ENCODE measurements at regions not wholly inside any gene's neighbourhood (a gene's known extent, or its start where the extent isn't known, plus 50 kb on each side); places are given as distances from the start of the nearest gene placed in this dataset.
A peak's percentile ranks its signal among the peaks of the same experiment; 100 is the strongest.

DNA sequence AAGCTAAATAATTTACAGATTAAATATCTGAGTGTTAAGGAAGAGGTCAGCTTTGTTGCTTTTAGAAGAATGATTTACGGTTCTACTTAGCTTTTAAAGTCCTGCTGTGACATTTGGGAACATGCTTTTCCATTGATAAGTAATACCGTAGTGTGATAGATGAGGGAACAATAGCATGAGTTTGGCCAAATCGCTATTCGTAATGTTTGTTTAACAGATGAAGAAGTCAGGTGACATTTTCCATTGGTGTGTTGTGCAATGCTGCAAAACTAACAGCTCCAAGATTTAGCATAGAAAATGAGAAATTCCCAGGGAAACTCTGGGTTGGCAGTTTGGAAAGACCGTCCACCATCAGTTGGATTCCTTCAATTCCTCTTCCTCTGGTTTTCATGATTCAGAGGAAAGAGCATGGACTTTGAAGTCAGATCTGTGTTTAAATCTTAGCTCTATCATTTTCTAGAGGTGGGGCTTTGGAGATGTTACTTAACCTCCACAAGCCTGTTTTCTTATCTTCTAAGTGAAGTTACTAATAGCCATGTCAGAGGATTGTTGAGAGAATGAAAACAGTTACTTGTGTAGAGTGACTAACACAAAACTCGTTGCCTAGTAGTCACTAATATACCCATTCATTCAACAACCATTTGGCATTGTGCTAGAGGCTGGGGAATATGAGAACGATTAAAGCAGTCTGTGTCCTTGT is 140.4 kb upstream of the BMPER start:
- peak overlapping the region; percentile 14 for H3K27ac ChIP-seq
- H3K4me1 ChIP-seq (ENCODE audit: insufficient read depth): no peaks in the 10 kb centered on the region
- peak; percentile 53 for DNase-seq (ENCODE audit: low spot score)
- no peaks in the 10 kb centered on the region for H3K9me2 ChIP-seq (replicated peaks; ENCODE audit: insufficient read depth)
- no peaks in the 10 kb centered on the region for H3K9me3 ChIP-seq (ENCODE audit: low read depth)
- H4K20me1 ChIP-seq (ENCODE audit: insufficient read depth, poor library complexity, severe bottlenecking): no peaks in the 10 kb centered on the region
- peak overlapping the region; percentile 38 for H3K4me2 ChIP-seq
- TF ChIP-seq EZH2phosphoT487 (IDR thresholded peaks at IDR 0.05; ENCODE audit: low read depth, severe bottlenecking, unreplicated experiment) (no peak), EZH2 (IDR thresholded peaks at IDR 0.05; ENCODE audit: borderline replicate concordance) (no peak)
- TF ChIP-seq, protein P1, sequence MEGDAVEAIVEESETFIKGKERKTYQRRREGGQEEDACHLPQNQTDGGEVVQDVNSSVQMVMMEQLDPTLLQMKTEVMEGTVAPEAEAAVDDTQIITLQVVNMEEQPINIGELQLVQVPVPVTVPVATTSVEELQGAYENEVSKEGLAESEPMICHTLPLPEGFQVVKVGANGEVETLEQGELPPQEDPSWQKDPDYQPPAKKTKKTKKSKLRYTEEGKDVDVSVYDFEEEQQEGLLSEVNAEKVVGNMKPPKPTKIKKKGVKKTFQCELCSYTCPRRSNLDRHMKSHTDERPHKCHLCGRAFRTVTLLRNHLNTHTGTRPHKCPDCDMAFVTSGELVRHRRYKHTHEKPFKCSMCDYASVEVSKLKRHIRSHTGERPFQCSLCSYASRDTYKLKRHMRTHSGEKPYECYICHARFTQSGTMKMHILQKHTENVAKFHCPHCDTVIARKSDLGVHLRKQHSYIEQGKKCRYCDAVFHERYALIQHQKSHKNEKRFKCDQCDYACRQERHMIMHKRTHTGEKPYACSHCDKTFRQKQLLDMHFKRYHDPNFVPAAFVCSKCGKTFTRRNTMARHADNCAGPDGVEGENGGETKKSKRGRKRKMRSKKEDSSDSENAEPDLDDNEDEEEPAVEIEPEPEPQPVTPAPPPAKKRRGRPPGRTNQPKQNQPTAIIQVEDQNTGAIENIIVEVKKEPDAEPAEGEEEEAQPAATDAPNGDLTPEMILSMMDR (IDR thresholded peaks at IDR 0.05; ENCODE audit: poor library complexity): no peak
- no peak overlapping the region for H2AFZ ChIP-seq
- H3K79me2 ChIP-seq: no peaks in the 10 kb centered on the region
- 30% methylated on average over 7 of the region's 7 CpGs for WGBS (ENCODE audit: low lambda C conversion rate, missing lambda C conversion rate)
- H3K27me3 ChIP-seq: no peaks in the 10 kb centered on the region
- no peaks in the 10 kb centered on the region for H3K36me3 ChIP-seq (replicated peaks; ENCODE audit: insufficient read depth, low read depth)
- no peak overlapping the region for H3K4me3 ChIP-seq

DNA sequence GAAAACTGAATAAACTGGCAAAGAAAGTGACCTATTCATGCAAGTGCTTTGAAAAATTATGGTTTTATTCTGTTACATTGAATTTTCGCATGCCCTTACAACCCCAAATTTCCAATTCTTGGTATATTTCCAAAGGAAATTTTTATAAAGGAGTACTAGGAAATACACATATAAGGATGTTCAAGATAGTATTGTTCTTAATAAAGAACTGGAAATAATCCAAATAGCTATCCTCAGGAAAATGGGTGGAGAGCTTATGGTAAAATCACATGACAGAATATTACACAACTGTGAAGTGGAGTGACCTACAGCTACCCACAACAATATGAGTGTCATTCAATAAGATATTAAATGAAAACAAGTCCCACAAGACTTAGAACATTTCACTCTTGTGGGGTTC is 138.9 kb upstream of the BMPER start:
- Histone ChIP-seq H3K4me1 (ENCODE audit: insufficient read depth) (no peaks in the 10 kb centered on the region), H3K27ac (no peak overlapping the region), H3K36me3 (replicated peaks; ENCODE audit: insufficient read depth, low read depth) (no peaks in the 10 kb centered on the region), H2AFZ (no peak overlapping the region), H3K9me2 (replicated peaks; ENCODE audit: insufficient read depth) (no peaks in the 10 kb centered on the region), H4K20me1 (ENCODE audit: insufficient read depth, poor library complexity, severe bottlenecking) (no peaks in the 10 kb centered on the region), H3K9me3 (ENCODE audit: low read depth) (no peaks in the 10 kb centered on the region), H3K4me3 (no peak overlapping the region), H3K4me2 (no peak overlapping the region), H3K27me3 (no peaks in the 10 kb centered on the region), H3K79me2 (no peaks in the 10 kb centered on the region)
- WGBS (ENCODE audit: low lambda C conversion rate, missing lambda C conversion rate): 100% methylated on average over 1 of the region's 1 CpG
- no peak for DNase-seq (ENCODE audit: low spot score)
- TF ChIP-seq EZH2phosphoT487 (IDR thresholded peaks at IDR 0.05; ENCODE audit: low read depth, severe bottlenecking, unreplicated experiment): no peak
- TF ChIP-seq EZH2 (IDR thresholded peaks at IDR 0.05; ENCODE audit: borderline replicate concordance): no peak
- TF ChIP-seq, protein P1 (IDR thresholded peaks at IDR 0.05; ENCODE audit: poor library complexity): no peak

DNA sequence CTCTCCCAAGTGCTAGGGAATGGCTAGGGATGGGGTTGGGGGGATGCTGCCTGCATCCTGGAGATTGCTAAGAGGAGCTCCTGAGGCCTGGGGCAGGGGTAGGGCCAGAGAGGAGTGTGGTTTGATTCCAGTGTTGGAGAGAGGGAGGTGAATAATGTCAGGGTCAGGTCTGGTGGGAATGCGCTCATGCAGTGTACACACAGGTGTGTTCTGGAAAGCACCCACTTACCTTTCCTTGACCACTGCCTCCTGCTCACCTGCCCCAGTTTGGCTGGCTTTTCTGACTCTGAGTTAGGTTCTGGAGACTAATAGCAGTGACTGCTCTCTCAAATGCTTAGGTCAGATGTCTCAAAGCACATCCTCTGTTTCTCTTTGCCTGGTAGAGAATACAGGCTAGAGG is 135.4 kb upstream of the BMPER start:
- H3K36me3 ChIP-seq (replicated peaks; ENCODE audit: insufficient read depth, low read depth): no peaks in the 10 kb centered on the region
- no peak overlapping the region for H2AFZ ChIP-seq
- H4K20me1 ChIP-seq (ENCODE audit: insufficient read depth, poor library complexity, severe bottlenecking): no peaks in the 10 kb centered on the region
- WGBS (ENCODE audit: low lambda C conversion rate, missing lambda C conversion rate): 90% methylated on average over 1 of the region's 1 CpG
- no peak overlapping the region for H3K27ac ChIP-seq
- H3K9me2 ChIP-seq (replicated peaks; ENCODE audit: insufficient read depth): no peaks in the 10 kb centered on the region
- H3K4me2 ChIP-seq: no peak overlapping the region
- TF ChIP-seq EZH2phosphoT487 (IDR thresholded peaks at IDR 0.05; ENCODE audit: low read depth, severe bottlenecking, unreplicated experiment) (no peak), EZH2 (IDR thresholded peaks at IDR 0.05; ENCODE audit: borderline replicate concordance) (no peak)
- TF ChIP-seq, protein P1 (IDR thresholded peaks at IDR 0.05; ENCODE audit: poor library complexity): no peak
- no peak for DNase-seq (ENCODE audit: low spot score)
- no peaks in the 10 kb centered on the region for H3K9me3 ChIP-seq (ENCODE audit: low read depth)
- peaks cover 7% of the 10 kb centered on the region for H3K4me1 ChIP-seq (ENCODE audit: insufficient read depth)
- H3K79me2 ChIP-seq: no peaks in the 10 kb centered on the region
- no peaks in the 10 kb centered on the region for H3K27me3 ChIP-seq
- no peak overlapping the region for H3K4me3 ChIP-seq
